GM12878 (cell line): ENCODE measurements at regions not wholly inside any gene's neighbourhood (a gene's known extent, or its start where the extent isn't known, plus 50 kb on each side); places are given as distances from the start of the nearest gene placed in this dataset.

Source experiments
- ATAC-seq: fragments of 200-7000 bp; cut with Tn5 transposase; 3 replicates; pipeline ENCODE4 v1.9.1; 2020; ENCODE audit warnings: mild to moderate bottlenecking, moderate library complexity
- BruUV-seq: library from RNA; stranded (reverse); fragments of 400-500 nt; replicated peaks from 2 replicates; lab custom pipeline; 2021; lab: Mats Ljungman, UMichigan
- CTCF ChIA-PET: fragments of 300-600 bp; sonication (Branson Sonifier 250); formaldehyde crosslinking; extraction: SDS; loops from one replicate; lab custom pipeline; 2021; ENCODE audit warnings: inconsistent platforms; lab: Yijun Ruan, JAX
- POLR2A ChIA-PET: fragments of 350-600 bp; formaldehyde crosslinking; extraction: SDS; loops from one replicate; lab custom pipeline; 2021; ENCODE audit warnings: inconsistent platforms; lab: Charles Lee
- RAD21 ChIA-PET: fragments of 300-600 bp; sonication (Branson Sonifier 250); formaldehyde crosslinking; loops from one replicate; lab custom pipeline; 2023; ENCODE audit warnings: antibody characterized with exemption; ENCODE audit not compliant: unreplicated experiment; lab: Charles Lee
- SMC1A ChIA-PET: fragments of 300-600 bp; sonication (Branson Sonifier 250); formaldehyde crosslinking; loops from one replicate; lab custom pipeline; 2023; ENCODE audit not compliant: unreplicated experiment, uncharacterized antibody; lab: Charles Lee
- DNase-seq: peaks from one replicate; pipeline ENCODE4 v3.0.0-alpha.2; 2011; ENCODE audit warnings: low read depth, low spot score
- FAIRE-seq: peaks from 3 replicates; lab custom pipeline; 2011; peaks lifted over from hg19 to GRCh38; lab: Jason Lieb, UNC
- H2AFZ ChIP-seq: 2 replicates; pipeline ENCODE4 v1.6.0; 2011; ENCODE audit warnings: low read depth, low read length, control low read depth; ENCODE audit not compliant: control insufficient read depth
- H3K27ac ChIP-seq: 2 replicates; pipeline ENCODE4 v1.5.1; 2011; ENCODE audit warnings: control low read depth; ENCODE audit not compliant: control insufficient read depth, insufficient read depth
- H3K27me3 ChIP-seq, 2 experiments: replicated peaks in 1 of 2; 2 replicates each; pipeline versions ENCODE4 v1.6.0 to v1.6.1; 2011; ENCODE audit warnings: low read length in 1 of 2; ENCODE audit not compliant: control insufficient read depth in 2 of 2, insufficient read depth in 2 of 2
- H3K36me3 ChIP-seq, 2 experiments: 2 replicates each; pipeline ENCODE4 v1.5.1; 2011; ENCODE audit warnings: low read length in 1 of 2; ENCODE audit not compliant: control insufficient read depth in 2 of 2, insufficient read depth in 2 of 2
- H3K4me1 ChIP-seq: 2 replicates; pipeline ENCODE4 v1.6.1; 2011; ENCODE audit warnings: mild to moderate bottlenecking, low read length, moderate library complexity, mixed read lengths; ENCODE audit not compliant: control insufficient read depth, insufficient read depth
- H3K4me2 ChIP-seq: 2 replicates; pipeline ENCODE4 v1.6.0; 2011; ENCODE audit warnings: control low read depth; ENCODE audit not compliant: control insufficient read depth, insufficient read depth
- H3K4me3 ChIP-seq: fragments of 200-600 bp; sonication (generic); 2 replicates; pipeline ENCODE4 v1.5.1; 2016
- H3K79me2 ChIP-seq: 2 replicates; pipeline ENCODE4 v1.6.0; 2011; ENCODE audit warnings: low read length; ENCODE audit not compliant: control insufficient read depth, insufficient read depth
- H3K9ac ChIP-seq: 2 replicates; pipeline ENCODE4 v1.8.0; 2011; ENCODE audit warnings: low read length, control low read depth, mixed read lengths; ENCODE audit not compliant: control insufficient read depth, insufficient read depth
- H3K9me3 ChIP-seq: replicated peaks from 3 replicates; pipeline ENCODE4 v1.5.1; 2011; ENCODE audit warnings: mild to moderate bottlenecking, low read length; ENCODE audit not compliant: control insufficient read depth, insufficient read depth
- H4K20me1 ChIP-seq: 2 replicates; pipeline ENCODE4 v1.6.0; 2011; ENCODE audit not compliant: control insufficient read depth, insufficient read depth
- CHD4 ChIP-seq: fragments of 200-600 bp; sonication (generic); IDR thresholded peaks from 2 replicates; pipeline ENCODE4 v1.6.1; 2016; ENCODE audit warnings: mild to moderate bottlenecking
- NFXL1 ChIP-seq: fragments of 450-650 bp; IDR thresholded peaks from 2 replicates; pipeline ENCODE4 v1.6.1; 2017; ENCODE audit warnings: antibody characterized with exemption, mild to moderate bottlenecking, borderline replicate concordance
- NFYA ChIP-seq: IDR thresholded peaks from 2 replicates; pipeline ENCODE4 v1.6.1; 2011; ENCODE audit warnings: low read depth, mild to moderate bottlenecking, low read length, improper control_type of control experiment, borderline replicate concordance
- RFX5 ChIP-seq: IDR thresholded peaks from 2 replicates; pipeline ENCODE4 v1.6.1; 2011; ENCODE audit warnings: low read depth, low read length, improper control_type of control experiment
- SP1 ChIP-seq: IDR thresholded peaks from one replicate; pipeline ENCODE4 v1.6.1; 2011; ENCODE audit warnings: low read depth, low read length
- SPI1 ChIP-seq: IDR thresholded peaks from 2 replicates; pipeline ENCODE4 v1.6.1; 2011; ENCODE audit warnings: low read depth, mild to moderate bottlenecking, low read length, moderate library complexity, borderline replicate concordance; ENCODE audit not compliant: insufficient read depth
- ZZZ3 ChIP-seq: IDR thresholded peaks from 2 replicates; pipeline ENCODE4 v1.6.1; 2011; ENCODE audit warnings: low read depth; ENCODE audit not compliant: control insufficient read depth, insufficient read length
- WGBS: methylation state at CpG from one replicate; pipeline ENCODE4 v1.1.6; 2016; ENCODE audit warnings: low lambda C conversion rate; ENCODE audit not compliant: insufficient replicate concordance, insufficient coverage; ENCODE audit errors: missing lambda C conversion rate; 5-methylcytosine and 5-hydroxymethylcytosine counted together
- in situ Hi-C: fragments of 300-500 bp; cut with MboI; formaldehyde crosslinking; loops from 9 replicates; pipeline ENCODE4 v1.14.3; 2018; ENCODE audit warnings: mixed read lengths
- intact Hi-C: fragments of 100-400 bp; cut with micrococcal nuclease; formaldehyde crosslinking; loops from one replicate; pipeline ENCODE4 v1.14.2; 2022; ENCODE audit not compliant: unreplicated experiment
- TF ChIP-seq, protein P1 (sequence below): fragments of 450-650 bp; IDR thresholded peaks from 2 replicates; pipeline ENCODE4 v1.6.1; 2018; ENCODE audit warnings: borderline replicate concordance, mild to moderate bottlenecking; ENCODE audit not compliant: partially characterized antibody

DNA sequence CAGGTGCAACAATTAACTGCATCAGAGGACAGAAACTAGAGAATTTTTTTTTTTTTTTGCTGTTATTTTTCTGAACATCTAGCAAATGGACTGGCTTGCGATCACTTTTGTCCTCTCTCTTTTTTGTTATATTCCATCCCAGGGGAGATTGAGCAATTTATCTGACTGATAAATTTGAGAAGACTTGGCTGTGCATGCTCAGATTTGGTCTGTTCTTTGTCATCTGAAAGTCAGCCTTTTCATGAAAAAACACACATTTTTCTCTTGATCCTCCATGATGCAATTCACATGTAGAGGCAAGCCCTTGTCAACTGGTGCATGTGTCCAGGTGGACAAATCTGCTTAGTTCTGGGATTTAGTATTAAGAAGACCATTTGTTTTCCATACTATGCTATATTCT is 309.3 kb downstream of the LRRC3B start:
- Histone ChIP-seq H3K36me3 (no peaks in the 10 kb centered on the region), H4K20me1 (no peaks in the 10 kb centered on the region), H2AFZ (no peak overlapping the region), H3K27me3 (no peaks in the 10 kb centered on the region), H3K9me3 (no peaks in the 10 kb centered on the region), H3K4me2 (no peak overlapping the region), H3K27ac (no peak overlapping the region), H3K4me3 (no peak overlapping the region), H3K4me1 (no peaks in the 10 kb centered on the region), H3K9ac (no peak overlapping the region), H3K79me2 (no peaks in the 10 kb centered on the region)
- WGBS = 86% methylated on average over 1 of the region's 1 CpG
- ATAC-seq = no peak
- no peak for DNase-seq
- CTCF ChIA-PET = no interaction called here
- RAD21 ChIA-PET = no interaction called here
- no peak for TF ChIP-seq CHD4
- no peak for TF ChIP-seq ZZZ3
- TF ChIP-seq SP1 = no peak
- no peak for TF ChIP-seq RFX5
- TF ChIP-seq NFXL1 = no peak
- TF ChIP-seq, protein P1, sequence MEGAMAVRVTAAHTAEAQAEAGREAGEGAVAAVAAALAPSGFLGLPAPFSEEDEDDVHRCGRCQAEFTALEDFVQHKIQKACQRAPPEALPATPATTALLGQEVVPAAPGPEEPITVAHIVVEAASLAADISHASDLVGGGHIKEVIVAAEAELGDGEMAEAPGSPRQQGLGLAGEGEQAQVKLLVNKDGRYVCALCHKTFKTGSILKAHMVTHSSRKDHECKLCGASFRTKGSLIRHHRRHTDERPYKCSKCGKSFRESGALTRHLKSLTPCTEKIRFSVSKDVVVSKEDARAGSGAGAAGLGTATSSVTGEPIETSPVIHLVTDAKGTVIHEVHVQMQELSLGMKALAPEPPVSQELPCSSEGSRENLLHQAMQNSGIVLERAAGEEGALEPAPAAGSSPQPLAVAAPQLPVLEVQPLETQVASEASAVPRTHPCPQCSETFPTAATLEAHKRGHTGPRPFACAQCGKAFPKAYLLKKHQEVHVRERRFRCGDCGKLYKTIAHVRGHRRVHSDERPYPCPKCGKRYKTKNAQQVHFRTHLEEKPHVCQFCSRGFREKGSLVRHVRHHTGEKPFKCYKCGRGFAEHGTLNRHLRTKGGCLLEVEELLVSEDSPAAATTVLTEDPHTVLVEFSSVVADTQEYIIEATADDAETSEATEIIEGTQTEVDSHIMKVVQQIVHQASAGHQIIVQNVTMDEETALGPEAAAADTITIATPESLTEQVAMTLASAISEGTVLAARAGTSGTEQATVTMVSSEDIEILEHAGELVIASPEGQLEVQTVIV = no peak
- no peak for TF ChIP-seq NFYA
- no peak for TF ChIP-seq SPI1
- no peak for FAIRE-seq
- POLR2A ChIA-PET = no interaction called here
- in situ Hi-C loops (no loop called here), intact Hi-C loops (no loop called here)
- BruUV-seq = no TSS peak
- SMC1A ChIA-PET = no interaction called here
